ENCODE measurements at regions not wholly inside any gene's neighbourhood (a gene's known extent, or its start where the extent isn't known, plus 50 kb on each side); places are given as distances from the start of the nearest gene placed in this dataset.

GRCh38 chr2:65960953-65961352 lies 474.0 kb upstream of the MEIS1 start:
- TF ChIP-seq, protein P1, sequence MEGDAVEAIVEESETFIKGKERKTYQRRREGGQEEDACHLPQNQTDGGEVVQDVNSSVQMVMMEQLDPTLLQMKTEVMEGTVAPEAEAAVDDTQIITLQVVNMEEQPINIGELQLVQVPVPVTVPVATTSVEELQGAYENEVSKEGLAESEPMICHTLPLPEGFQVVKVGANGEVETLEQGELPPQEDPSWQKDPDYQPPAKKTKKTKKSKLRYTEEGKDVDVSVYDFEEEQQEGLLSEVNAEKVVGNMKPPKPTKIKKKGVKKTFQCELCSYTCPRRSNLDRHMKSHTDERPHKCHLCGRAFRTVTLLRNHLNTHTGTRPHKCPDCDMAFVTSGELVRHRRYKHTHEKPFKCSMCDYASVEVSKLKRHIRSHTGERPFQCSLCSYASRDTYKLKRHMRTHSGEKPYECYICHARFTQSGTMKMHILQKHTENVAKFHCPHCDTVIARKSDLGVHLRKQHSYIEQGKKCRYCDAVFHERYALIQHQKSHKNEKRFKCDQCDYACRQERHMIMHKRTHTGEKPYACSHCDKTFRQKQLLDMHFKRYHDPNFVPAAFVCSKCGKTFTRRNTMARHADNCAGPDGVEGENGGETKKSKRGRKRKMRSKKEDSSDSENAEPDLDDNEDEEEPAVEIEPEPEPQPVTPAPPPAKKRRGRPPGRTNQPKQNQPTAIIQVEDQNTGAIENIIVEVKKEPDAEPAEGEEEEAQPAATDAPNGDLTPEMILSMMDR (IDR thresholded peaks at IDR 0.05) = no peak
- TF ChIP-seq EZH2 (IDR thresholded peaks at IDR 0.05; ENCODE audit: borderline replicate concordance, insufficient read depth, low read depth, low read length, poor library complexity, severe bottlenecking) = no peak

Data from B cell (primary cell).